H9 (cell line): ENCODE measurements at regions not wholly inside any gene's neighbourhood (a gene's known extent, or its start where the extent isn't known, plus 50 kb on each side); places are given as distances from the start of the nearest gene placed in this dataset.

Source experiments
- DNase-seq: peaks from one replicate; pipeline ENCODE4 v3.0.0-alpha.2; 2017
- H2AFZ ChIP-seq: one replicate; pipeline ENCODE4 v1.6.1; 2013; ENCODE audit warnings: mild to moderate bottlenecking, low read length, control low read depth, moderate library complexity
- H2AK5ac ChIP-seq: 2 replicates; pipeline ENCODE4 v1.6.1; 2013; ENCODE audit warnings: low read length, control low read depth, mixed read lengths; ENCODE audit not compliant: insufficient read length
- H2BK120ac ChIP-seq: one replicate; pipeline ENCODE4 v1.6.1; 2013; ENCODE audit warnings: low read depth, mild to moderate bottlenecking, low read length, control low read depth, inconsistent platforms; ENCODE audit not compliant: poor library complexity, severe bottlenecking
- H2BK12ac ChIP-seq: 2 replicates; pipeline ENCODE4 v1.6.1; 2013; ENCODE audit warnings: low read length, control low read depth, mixed read lengths, low read depth; ENCODE audit not compliant: insufficient read length
- H2BK15ac ChIP-seq: 2 replicates; pipeline ENCODE4 v1.6.1; 2013; ENCODE audit warnings: low read depth, low read length, control low read depth
- H2BK20ac ChIP-seq: one replicate; pipeline ENCODE4 v1.6.1; 2013; ENCODE audit warnings: low read depth, mild to moderate bottlenecking, low read length, control low read depth, inconsistent platforms; ENCODE audit not compliant: poor library complexity, severe bottlenecking
- H2BK5ac ChIP-seq: 2 replicates; pipeline ENCODE4 v1.6.1; 2013; ENCODE audit warnings: low read length, control low read depth, mixed read lengths; ENCODE audit not compliant: insufficient read length
- H3K14ac ChIP-seq: 2 replicates; pipeline ENCODE4 v1.6.1; 2013; ENCODE audit warnings: low read length, control low read depth; ENCODE audit not compliant: insufficient read depth
- H3K18ac ChIP-seq: 2 replicates; pipeline ENCODE4 v1.6.1; 2013; ENCODE audit warnings: low read depth, mild to moderate bottlenecking, mixed read lengths, low read length, control low read depth; ENCODE audit not compliant: insufficient read length
- H3K23ac ChIP-seq: 2 replicates; pipeline ENCODE4 v1.6.1; 2013; ENCODE audit warnings: low read length, control low read depth, mixed read lengths, low read depth; ENCODE audit not compliant: insufficient read length
- H3K23me2 ChIP-seq: 2 replicates; pipeline ENCODE4 v1.6.1; 2013; ENCODE audit warnings: low read depth, mild to moderate bottlenecking, mixed read lengths, low read length, control low read depth; ENCODE audit not compliant: insufficient read length, poor library complexity, severe bottlenecking
- H3K27ac ChIP-seq: 2 replicates; pipeline ENCODE4 v1.5.1; 2013; ENCODE audit warnings: low read length, control low read depth, mixed read lengths, low read depth; ENCODE audit not compliant: insufficient read length
- H3K27me3 ChIP-seq: 2 replicates; pipeline ENCODE4 v1.6.1; 2013; ENCODE audit warnings: low read length, control low read depth, inconsistent platforms; ENCODE audit not compliant: insufficient read depth
- H3K4ac ChIP-seq: 2 replicates; pipeline ENCODE4 v1.6.1; 2013; ENCODE audit warnings: low read depth, mild to moderate bottlenecking, control low read depth, inconsistent platforms, low read length, moderate library complexity
- H3K4me1 ChIP-seq: 2 replicates; pipeline ENCODE4 v1.6.1; 2013; ENCODE audit warnings: low read length, control low read depth, inconsistent platforms; ENCODE audit not compliant: insufficient read depth
- H3K4me2 ChIP-seq: 2 replicates; pipeline ENCODE4 v1.6.1; 2013; ENCODE audit warnings: low read length, control low read depth, mixed read lengths; ENCODE audit not compliant: insufficient read length, insufficient read depth
- H3K56ac ChIP-seq: 2 replicates; pipeline ENCODE4 v1.6.1; 2013; ENCODE audit warnings: low read depth, mild to moderate bottlenecking, mixed read lengths, low read length, control low read depth; ENCODE audit not compliant: insufficient read length
- H3K79me1 ChIP-seq: 2 replicates; pipeline ENCODE4 v1.6.1; 2013; ENCODE audit warnings: low read depth, mild to moderate bottlenecking, moderate library complexity, low read length, control low read depth, inconsistent platforms; ENCODE audit not compliant: insufficient read depth, poor library complexity, severe bottlenecking
- H3K79me2 ChIP-seq: 2 replicates; pipeline ENCODE4 v1.6.1; 2013; ENCODE audit warnings: low read length, control low read depth, inconsistent platforms; ENCODE audit not compliant: insufficient read depth
- H3K9ac ChIP-seq: 2 replicates; pipeline ENCODE4 v1.6.1; 2013; ENCODE audit warnings: low read length, control low read depth, mixed read lengths; ENCODE audit not compliant: insufficient read length; ENCODE audit errors: extremely low read depth
- H3K9me3 ChIP-seq: one replicate; pipeline ENCODE4 v1.6.1; 2013; ENCODE audit warnings: low read depth, low read length, inconsistent platforms; ENCODE audit not compliant: control insufficient read depth
- H3T11ph ChIP-seq: one replicate; pipeline ENCODE4 v1.6.1; 2013; ENCODE audit warnings: mild to moderate bottlenecking, low read length, control low read depth, inconsistent platforms
- H4K20me1 ChIP-seq: one replicate; pipeline ENCODE4 v1.6.1; 2013; ENCODE audit not compliant: control insufficient read depth, insufficient read length, insufficient read depth
- H4K5ac ChIP-seq: 2 replicates; pipeline ENCODE4 v1.6.1; 2013; ENCODE audit warnings: low read depth, mild to moderate bottlenecking, mixed read lengths, low read length, control low read depth; ENCODE audit not compliant: insufficient read length
- H4K8ac ChIP-seq: replicated peaks from 2 replicates; pipeline ENCODE4 v1.6.1; 2013; ENCODE audit warnings: low read length, control low read depth, mixed read lengths, low read depth; ENCODE audit not compliant: insufficient read length
- H4K91ac ChIP-seq: 2 replicates; pipeline ENCODE4 v1.6.1; 2013; ENCODE audit warnings: low read depth, mild to moderate bottlenecking, moderate library complexity, mixed read lengths, low read length, control low read depth; ENCODE audit not compliant: insufficient read length
- H3K27ac Mint-ChIP-seq, 3 experiments: 2 replicates in 2 of 3; 3 replicates in 1 of 3; pipeline ENCODE4 v1.8.0; 2020 to 2021; ENCODE audit warnings: mixed read lengths in 3 of 3, mild to moderate bottlenecking in 1 of 3, moderate library complexity in 1 of 3
- H3K27me3 Mint-ChIP-seq: 2 replicates; pipeline ENCODE4 v1.8.0; 2021; ENCODE audit warnings: low read depth, mild to moderate bottlenecking, moderate library complexity, mixed read lengths
- H3K36me3 Mint-ChIP-seq, 3 experiments: 2 replicates in 2 of 3; 3 replicates in 1 of 3; pipeline ENCODE4 v1.8.0; 2020 to 2021; ENCODE audit warnings: low read depth in 3 of 3, mixed read lengths in 3 of 3; ENCODE audit not compliant: insufficient read depth in 1 of 3
- H3K4me1 Mint-ChIP-seq, 2 experiments: 2 replicates each; pipeline ENCODE4 v1.8.0; 2020; ENCODE audit warnings: mixed read lengths in 2 of 2
- H3K4me3 Mint-ChIP-seq, 2 experiments: 2 replicates in 1 of 2; 3 replicates in 1 of 2; pipeline ENCODE4 v1.8.0; 2020 to 2021; ENCODE audit warnings: mild to moderate bottlenecking in 2 of 2, mixed read lengths in 2 of 2, moderate library complexity in 1 of 2
- H3K9me3 Mint-ChIP-seq, 2 experiments: 2 replicates in 1 of 2; 3 replicates in 1 of 2; pipeline ENCODE4 v1.8.0; 2020; ENCODE audit warnings: mild to moderate bottlenecking in 2 of 2, mixed read lengths in 2 of 2, moderate library complexity in 1 of 2
- CTCF ChIP-seq: fragments of 200-600 bp; sonication (generic); conservative IDR thresholded peaks from 3 replicates; pipeline ENCODE4 v1.8.0; 2021; ENCODE audit warnings: antibody characterized with exemption, mild to moderate bottlenecking
- WGBS: extraction: QIAGEN DNeasy Blood & Tissue Kit; methylation state at CpG from one replicate; pipeline ENCODE4 v1.1.7; 2013; ENCODE audit warnings: missing lambda C conversion rate, low lambda C conversion rate, mixed read lengths; ENCODE audit not compliant: insufficient read length; ENCODE audit errors: extremely low coverage; 5-methylcytosine and 5-hydroxymethylcytosine counted together

- H4K5ac ChIP-seq, result no peak overlapping the region
- H3K27me3 ChIP-seq, result no peaks in the 10 kb centered on the region; the same call in 1 of the 2 replicates
- whole genome bisulfite sequencing, result no CpG with 5 or more reads among the region's 4 CpGs
- no peak for DNase-seq
- no peak overlapping the region for H3K14ac ChIP-seq
- no peak overlapping the region for H3K23ac ChIP-seq
- H2BK12ac ChIP-seq, result no peak overlapping the region
- no peak overlapping the region for H4K91ac ChIP-seq
- H3K18ac ChIP-seq, result no peak overlapping the region
- H3K56ac ChIP-seq, result no peak overlapping the region
- Mint-ChIP-seq H3K4me1 (no peaks in the 10 kb centered on the region), H3K4me3 (no peak overlapping the region), H3K9me3 (peaks cover 22 to 24% of the 10 kb centered on the region in 2 experiments), H3K36me3 (peaks cover 0 to 10% (median 3%) of the 10 kb centered on the region in 3 experiments; a peak in 4 of 7 replicates), H3K27me3 (peaks cover 38% of the 10 kb centered on the region), H3K27ac (no peak overlapping the region)
- H2BK5ac ChIP-seq, result no peak overlapping the region
- no peaks in the 10 kb centered on the region for H3K9me3 ChIP-seq
- no peaks in the 10 kb centered on the region for H3K79me2 ChIP-seq
- no peak for TF ChIP-seq CTCF
- no peak overlapping the region for H3K9ac ChIP-seq
- no peak overlapping the region for H3K4ac ChIP-seq
- H3K27ac ChIP-seq, result no peak overlapping the region
- H4K8ac ChIP-seq, result no peak overlapping the region
- no peak overlapping the region for H2BK15ac ChIP-seq
- no peaks in the 10 kb centered on the region for H3K4me1 ChIP-seq
- no peaks in the 10 kb centered on the region for H3K79me1 ChIP-seq
- H2AFZ ChIP-seq, result no peak overlapping the region
- H4K20me1 ChIP-seq, result no peaks in the 10 kb centered on the region
- no peak overlapping the region for H2BK120ac ChIP-seq
- no peak overlapping the region for H3K4me2 ChIP-seq
- no peak overlapping the region for H2BK20ac ChIP-seq
- no peak overlapping the region for H3T11ph ChIP-seq
- no peak overlapping the region for H2AK5ac ChIP-seq
- no peaks in the 10 kb centered on the region for H3K23me2 ChIP-seq
Observed at GRCh38 chr17:17423656-17424055, 53.1 kb upstream of the MED9 start.
